Effector CD4-positive, alpha-beta T cell (primary cell): ENCODE measurements at regions not wholly inside any gene's neighbourhood (a gene's known extent, or its start where the extent isn't known, plus 50 kb on each side); places are given as distances from the start of the nearest gene placed in this dataset.

Source experiments
- DNase-seq: peaks from one replicate; pipeline ENCODE4 v3.0.0-alpha.2; 2020

DNA sequence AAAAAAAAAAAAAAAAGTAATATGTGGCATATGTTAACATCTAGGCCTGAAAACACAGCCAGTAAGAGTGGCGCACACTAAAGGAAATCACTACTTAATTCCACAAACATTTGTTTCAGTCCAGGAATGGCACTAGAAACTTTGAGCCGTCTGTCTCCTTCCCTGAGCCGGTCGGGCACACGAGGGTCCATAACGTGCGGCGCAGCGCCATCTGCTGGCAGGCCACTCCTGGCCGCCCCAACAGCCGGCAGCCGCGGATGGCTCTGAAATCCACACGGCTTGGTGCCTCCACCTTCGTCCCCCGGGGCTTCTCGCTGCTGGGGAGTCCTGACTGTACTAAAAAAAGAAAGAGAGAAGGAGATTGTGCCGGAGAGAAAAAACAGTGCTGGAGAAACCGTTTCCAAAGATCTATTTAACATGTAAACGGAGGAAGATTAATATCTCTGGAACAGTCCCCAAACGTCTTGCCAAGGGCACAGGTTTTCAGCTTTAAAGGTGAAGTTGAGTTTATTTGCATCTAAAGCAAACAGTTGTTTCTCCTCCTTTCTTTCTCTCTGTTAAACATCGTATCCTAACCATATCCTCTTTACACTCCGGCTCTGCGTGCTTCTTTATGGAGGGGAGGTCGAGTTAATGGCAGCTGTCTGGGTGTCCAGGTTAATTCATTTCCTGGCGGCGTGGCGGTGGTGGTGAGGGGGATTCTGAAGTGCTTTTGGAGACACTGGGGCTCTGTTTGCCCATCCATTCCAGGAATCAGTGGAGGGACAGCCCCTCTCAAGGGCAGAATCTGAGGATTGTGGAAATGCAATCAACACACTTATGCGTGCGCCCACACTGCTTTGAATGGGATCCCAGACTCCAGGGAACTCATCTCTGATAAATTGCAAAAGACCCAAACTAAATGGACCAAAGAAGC lies 611.3 kb upstream of the SALL1 start:
- DNase-seq = no peak

DNA sequence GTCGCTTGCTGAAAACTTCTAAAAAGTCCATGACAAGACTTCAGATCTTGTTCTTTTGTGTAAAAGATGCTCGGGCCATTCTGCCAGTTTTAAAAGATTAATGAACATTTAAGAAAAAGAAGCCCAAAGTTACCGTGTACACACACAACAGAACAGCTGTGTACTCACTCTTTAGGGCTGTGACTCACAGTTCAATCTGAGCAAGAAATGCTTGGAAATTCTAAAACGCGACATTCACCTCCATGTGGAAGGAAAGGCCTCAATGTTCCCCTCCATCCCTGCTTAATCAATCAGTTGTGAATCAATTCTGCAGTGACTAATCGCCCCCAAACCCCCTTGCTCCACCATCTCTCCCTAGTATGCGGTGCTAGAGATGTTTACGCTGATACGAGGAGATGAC lies 609.9 kb upstream of the SALL1 start:
- DNase-seq = no peak

DNA sequence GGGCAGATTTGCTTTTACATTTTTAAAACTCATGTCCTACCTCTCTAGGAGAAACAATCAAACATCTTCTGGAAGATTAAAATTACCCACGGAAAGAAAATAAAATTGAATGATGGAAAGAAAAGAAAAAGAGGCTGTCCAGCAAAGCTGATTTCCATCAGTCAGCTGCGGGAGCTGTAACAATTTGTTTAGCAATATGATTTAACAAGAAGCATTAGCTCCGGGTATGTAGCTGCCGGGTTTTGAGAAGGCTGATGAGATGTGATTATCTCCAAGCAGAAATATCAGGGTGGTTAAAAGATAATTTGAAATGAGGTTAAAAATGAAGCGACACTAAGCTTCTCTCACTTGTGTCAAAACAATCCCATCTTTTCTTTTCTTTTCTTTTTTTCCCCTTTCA lies 608.9 kb upstream of the SALL1 start:
- no peak for DNase-seq

DNA sequence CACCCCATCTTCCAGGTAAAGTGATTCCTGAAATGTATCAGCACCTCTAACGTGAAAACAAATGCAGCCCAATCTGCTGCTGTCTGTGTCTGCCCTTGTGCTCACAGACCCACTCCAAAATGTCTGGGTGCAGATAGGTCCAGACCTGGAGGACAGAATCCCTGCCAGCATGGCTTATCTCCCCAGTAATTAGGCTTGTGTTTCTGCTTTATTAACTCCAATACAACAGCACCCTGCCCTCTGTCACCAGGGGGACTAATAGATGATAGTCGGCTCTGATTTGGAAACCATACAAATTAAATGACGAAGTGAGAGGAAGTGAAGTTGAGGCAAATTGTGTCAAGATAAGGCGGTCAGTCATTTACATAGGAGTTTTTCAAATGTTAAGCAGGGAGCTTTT lies 608.3 kb upstream of the SALL1 start:
- DNase-seq = no peak

DNA sequence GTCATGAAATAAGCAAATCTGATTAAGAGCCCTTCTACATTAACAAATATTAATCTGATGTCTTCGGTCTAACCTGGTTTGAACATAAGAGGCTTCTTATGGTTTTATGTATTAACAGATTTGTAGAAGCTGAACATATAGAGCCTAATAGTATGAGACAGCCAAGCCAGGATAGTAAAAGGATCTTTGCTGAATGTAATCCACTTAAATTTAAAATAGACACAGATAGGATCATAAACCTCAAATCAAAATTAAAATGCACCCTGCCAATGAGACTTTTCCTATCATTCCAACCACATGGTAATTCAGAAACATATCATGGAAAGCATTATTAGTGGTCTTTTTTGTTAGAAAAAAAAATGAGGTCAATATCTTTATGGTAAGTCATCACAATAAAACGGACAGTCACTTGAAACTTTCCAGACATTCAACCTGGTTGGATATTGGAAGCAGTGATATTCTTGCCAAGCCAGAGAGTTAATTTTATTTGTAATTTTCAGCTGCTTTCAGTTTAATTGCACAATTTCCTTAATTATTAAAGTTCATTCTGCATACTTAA lies 606.9 kb upstream of the SALL1 start:
- DNase-seq = no peak

DNA sequence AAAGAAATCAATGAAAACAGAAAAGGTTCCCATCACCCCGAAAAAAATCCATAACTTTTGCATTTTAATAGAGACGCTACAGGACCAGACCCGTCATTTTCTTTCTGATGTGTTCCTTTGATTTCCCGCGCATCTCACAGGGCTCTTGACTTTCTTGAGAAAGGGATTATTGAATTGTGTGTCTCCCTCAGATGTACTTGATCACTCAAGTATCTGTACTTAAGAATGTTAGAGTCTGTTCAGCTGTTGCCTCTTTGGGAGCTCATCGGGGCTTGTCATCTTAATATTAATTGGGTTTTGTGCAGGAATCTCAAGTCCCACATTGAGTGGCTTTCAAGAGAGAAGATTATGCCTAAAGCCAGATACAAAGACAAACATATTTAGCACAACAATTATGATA lies 606.4 kb upstream of the SALL1 start:
- DNase-seq = no peak

DNA sequence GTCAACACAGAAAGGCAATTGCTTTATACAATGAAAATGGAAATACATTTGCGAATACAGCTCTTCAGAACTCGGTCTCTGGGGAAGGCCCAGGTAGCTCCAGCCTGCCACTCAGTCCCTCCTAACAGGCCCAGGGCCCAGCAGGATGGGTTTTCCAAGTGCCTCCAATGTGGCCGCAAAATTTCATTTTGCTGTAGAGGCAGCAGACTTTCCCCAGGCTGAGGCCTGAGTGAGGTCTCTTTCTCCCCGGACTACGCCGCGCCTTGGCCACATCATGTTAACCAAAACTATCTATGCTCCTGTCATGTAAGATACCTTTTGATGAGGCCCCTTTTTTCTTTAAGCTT lies 606.0 kb upstream of the SALL1 start:
- DNase-seq = no peak

DNA sequence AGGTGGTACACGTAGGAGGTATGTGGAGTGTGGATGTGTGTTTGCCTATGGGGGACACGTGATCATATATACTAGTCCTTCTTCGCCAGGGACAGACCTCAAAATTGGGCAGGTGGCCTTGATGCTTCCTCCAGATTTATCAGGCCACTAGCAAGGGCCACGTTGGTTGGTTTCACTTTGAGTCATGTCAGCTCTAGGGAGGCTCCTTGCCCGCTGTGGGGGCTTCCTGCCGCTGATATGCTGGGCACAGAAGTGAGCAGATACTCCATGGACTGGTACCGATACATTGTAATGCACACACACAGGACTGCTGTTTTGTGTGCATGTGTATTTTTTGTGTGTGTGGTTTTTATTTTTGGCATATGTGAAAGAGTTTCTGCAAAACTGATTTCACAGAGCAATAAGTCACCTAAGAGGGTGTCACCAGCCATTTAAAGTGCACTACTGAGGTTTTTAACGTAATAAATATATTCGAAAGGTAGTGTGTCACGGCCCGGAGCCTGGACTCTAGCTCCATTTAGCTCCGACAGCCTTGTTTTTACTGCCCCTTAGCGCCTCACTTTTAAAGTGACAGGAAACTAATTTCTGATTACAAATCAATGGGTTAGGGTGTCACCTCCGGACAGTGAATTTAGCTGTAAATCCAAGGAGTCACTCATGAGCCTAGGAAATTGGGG lies 605.5 kb upstream of the SALL1 start:
- no peak for DNase-seq

DNA sequence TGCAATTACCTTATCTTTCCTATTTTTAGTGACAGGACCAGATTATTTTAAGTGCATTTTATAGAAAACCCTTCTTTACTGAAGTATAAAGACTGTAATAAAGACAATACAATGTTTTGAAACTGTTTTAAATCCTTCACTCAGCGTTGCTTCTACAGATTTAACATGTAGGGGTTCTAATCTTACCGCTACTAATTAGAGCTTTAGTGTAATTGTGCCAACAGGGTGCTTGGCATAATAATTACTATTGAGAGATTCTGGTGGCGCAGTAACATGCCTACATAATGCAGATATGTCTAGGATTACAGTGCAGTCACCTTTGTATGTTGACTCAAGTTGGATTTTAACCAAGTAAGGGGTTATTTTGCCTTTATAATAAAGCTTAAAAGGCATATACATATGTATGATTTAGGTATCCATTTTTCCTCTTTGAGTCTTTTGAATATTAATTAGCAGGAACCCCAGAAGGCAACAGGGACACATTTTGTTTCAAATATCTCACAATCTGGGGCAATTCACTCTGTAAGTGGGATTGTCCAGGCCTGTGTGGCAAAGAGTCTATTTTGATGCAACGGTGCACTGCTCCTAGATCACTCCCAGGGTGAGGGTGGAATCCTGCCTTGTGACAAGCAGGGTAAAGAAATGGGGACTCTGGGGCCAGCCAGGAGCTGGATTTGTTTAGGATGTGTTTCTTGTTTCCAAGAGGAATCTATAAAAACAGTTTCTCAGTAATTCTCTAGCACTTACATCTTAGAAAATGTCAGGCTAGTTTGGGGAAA lies 604.7 kb upstream of the SALL1 start:
- DNase-seq = no peak

DNA sequence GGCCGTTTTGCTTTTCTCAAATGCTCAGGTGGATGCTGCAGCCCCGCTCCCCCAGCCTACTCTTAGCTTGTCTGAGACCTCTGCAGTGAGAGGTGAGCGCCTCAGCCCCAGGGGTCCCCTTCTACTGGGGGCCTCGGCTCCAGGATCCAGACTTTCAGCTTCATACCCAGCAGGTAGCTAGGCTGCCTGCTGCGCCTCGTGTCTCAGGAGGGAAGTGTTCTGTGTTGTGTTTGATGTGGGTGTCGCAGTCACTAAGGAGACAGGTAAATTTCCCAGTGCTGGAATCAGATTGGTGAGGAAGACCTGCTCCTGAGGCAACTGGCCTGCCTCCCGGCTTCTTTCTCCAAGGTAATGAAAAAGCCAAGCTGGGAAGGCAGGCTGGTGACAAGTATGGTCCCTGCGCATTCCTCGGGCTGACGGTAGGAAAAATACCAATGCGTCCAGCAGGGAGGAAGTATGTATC lies 604.0 kb upstream of the SALL1 start:
- no peak for DNase-seq

DNA sequence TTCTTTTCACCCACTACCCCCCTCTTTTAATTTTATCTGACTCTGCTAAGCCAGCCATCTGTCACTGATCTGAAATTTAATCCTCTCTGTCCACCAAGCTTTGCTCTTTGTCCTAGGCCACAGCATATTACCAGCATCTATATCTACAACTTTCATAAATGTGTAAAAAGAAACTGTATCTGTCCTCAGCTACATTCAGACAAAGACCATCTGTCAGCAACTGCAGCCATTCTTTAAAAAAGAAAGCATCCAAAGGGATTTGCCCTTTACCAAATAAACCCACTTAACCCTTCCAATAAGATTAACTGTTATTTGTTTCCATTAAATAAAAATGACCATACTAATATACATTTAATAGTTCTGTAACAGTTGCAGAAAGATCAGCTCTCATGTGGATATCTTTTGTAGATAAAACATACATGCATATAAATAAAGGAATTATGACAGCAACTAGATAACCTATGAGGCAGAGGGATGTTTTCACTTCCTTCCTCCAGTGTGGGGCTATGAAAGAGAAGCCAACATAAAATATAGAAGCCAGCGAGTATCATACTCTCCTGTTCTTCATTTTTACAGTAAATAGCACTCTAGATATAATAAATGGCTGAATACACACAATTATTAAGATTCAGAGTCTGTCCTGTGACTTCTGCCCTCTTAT lies 602.5 kb upstream of the SALL1 start:
- DNase-seq = no peak

DNA sequence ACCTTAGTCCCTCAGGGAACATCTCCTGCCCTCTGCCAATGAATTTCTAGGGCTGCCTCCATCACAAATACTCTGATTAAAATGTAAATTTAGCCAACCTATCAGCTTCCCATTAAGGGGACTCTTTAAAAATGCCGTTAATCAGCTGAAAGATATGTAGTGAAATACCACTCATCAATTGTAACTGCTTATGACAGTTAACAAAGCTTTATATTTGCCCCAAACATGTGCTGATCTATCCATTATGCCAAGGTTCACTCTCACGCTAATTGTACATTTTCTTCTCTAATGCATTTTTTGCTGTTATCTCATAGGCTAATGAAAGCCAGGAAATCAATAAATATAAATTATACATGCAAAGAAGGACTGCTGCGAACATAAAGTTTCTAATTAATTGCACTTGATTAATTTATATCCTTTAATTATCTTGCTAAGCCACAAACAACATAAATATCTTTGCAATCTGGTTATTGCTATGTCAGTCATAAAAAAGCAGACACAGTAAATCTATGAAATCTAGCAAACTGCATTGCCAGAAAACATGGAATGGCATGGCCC lies 601.4 kb upstream of the SALL1 start:
- no peak for DNase-seq

DNA sequence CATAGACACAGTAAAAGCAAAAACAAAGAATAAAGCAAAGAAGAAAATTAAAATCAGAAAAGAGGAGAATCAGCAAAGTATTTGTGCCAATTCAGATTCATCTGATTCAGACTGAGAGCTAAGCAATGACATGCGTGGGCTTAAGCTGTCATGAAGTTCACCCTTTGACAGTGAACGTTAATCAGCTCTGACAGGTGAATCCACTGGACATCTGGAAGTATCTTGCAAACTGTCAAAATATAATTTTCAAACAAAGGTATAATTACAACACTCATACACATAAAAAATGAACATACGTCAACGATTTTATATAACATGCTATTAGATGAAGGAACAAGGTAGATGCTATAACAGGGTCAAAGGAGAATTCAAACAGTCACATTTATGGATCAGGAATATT lies 596.3 kb upstream of the SALL1 start:
- no peak for DNase-seq

DNA sequence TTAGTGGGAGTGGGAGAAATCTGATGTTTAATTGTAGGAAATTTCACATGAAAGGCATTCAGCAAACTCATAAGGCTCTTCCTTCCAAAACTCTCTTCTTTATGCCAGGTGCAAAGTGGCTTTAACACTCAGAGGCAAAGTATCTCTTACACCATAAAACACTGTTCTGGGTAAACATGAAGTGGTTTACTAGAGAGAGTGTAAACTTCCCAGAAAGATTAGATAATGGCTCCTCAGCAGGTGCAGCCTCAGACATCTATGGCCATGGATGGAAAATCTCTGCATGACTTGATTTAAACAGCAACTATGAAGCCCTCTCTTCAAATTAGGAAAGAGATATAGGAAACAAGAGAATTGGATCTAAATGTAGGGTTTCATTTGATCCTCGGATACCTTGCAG lies 583.1 kb upstream of the SALL1 start:
- no peak for DNase-seq

DNA sequence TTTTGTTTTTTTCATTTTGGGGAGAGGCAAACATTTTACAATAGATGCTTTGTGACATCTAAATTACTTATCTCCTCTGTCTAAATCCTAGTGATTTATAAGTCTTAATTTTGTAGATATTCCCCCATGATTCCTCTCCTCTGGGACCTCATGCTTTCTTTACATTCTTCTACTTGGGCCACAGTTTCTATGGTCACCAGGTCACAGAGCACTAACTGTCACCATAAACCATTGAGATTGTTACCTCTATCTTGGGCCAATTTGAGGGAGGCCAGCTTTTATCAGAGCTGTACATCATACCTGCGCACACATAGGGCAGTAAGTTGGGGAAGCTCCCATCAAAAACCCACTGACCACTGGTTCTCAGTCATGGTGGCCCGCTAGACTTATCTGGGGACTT lies 582.1 kb upstream of the SALL1 start:
- no peak for DNase-seq

DNA sequence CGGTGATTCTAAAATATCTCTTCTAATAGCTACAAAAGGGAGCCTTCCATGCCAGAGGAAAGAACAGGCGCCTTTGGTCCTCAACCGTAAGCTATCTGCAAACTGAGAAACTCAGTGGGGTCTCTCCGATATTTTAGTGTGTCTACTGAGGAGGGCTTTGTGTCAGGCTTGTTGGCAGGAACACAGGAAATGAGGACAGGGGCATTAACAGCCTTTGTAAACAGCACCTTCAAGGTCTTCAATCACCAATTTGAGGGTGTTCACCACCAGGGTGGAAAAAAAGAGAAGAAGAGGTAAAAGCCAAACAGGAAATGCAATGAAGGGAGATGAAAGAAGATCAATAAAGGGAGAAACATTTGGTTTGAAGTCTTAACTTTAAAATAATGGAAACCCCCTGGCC lies 580.1 kb upstream of the SALL1 start:
- DNase-seq = no peak

DNA sequence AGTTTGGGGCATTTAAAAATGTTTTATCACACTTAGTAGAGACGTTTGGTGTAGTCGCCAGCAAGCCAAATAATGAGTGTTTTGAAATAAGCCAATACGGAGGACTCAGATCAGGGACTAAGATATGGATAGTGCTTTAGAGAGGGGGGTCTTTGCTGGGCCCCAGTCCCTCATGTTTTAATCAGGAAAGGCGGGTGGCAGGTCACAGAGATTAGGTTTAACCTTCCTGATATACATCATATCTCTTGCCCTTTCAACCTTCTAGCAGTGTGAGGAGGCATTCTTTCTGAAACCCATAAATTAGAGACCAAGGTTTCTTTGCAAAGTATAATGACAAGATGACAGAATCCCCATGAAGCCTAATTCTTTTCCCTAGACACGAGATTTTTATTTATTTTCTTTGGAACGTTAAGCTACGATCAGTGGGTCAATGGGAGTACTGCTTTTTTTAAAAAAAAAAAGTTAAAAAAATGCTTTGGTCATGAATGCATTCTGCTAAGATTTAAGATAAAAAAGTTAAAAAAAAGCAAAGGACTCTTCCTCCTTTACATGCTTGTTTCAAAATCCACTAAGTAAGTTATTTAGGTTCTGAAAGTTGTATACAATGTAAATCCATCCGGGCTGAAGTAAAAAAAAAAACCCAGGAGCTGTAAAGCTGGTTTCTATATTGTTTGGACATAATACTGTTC lies 572.1 kb upstream of the SALL1 start:
- DNase-seq = no peak

DNA sequence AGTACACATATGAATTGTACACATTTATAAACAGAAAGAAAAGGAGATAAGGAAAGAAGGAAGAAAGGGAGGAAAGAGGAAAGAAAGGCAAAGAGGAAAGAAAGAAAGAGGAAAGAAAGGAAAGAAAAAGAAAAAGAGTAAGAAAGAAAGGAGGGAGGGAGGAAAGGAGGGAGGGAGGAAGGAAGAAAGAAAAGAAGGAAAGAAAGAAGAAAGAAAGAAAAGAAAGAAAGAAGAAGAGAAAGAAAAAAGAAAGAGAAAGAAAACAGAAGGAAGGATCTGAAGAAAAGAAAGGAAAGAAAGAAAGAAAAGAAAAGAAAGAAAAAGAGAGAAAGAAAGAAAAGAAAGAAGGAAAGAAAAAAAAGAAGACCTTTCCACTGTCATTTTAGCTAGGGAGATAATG lies 571.4 kb upstream of the SALL1 start:
- no peak for DNase-seq

DNA sequence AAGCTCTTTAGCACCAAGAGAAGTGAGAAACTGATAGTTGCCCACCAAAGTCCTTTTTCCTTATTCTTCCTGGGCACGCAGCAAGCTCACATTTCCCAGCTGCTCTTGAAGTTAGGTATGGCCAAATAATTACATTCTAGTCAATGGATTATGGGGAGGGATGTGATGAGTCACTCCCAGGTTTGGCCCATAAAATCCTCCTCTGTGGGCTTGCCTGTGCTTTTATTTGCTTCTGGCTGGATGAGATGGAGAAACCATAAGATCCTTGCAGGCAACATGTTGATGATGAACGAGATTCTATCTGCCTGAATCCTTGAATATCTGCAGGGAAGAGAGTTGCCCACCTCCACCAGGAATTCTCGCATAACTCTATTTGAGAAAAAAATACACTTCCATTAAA lies 568.3 kb upstream of the SALL1 start:
- DNase-seq = no peak

DNA sequence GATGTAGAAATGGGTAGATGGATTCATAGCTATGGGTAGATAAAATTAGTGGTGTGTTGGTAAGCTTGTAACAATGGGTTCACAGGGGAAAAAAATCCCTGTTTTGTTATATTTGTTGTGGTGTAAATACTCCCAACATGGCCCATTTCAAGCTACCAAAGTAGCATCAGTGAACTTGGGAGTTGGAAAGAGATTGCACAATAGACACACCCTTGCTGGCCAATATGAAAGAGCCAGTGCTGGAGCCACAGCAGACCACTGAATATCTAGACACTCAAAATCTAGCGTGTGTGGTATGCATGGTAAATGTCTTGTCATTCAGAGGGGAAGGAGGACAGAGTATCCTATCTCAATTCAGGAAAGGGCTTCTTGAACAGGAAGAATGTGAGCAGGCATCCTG lies 565.1 kb upstream of the SALL1 start:
- no peak for DNase-seq

DNA sequence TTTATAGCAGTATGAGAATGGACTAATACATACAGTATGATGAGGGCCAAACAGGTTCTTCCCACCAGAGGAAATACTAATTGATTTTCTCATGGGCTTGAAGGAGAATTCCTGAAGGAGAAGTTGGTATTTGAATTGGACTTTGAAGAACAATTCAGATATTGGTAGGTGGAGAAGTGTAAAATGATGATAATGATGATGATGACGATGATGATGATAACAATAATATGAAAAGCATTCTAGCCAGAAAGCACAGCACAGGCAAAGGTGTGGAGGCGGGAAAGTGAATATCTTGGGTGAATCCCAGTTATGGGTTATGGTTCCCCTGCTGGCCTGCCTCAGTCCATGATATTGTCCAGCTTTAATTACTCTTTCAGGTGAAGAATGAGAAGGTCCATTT lies 562.4 kb upstream of the SALL1 start:
- no peak for DNase-seq
